ENCODE measurements at regions not wholly inside any gene's neighbourhood (a gene's known extent, or its start where the extent isn't known, plus 50 kb on each side); places are given as distances from the start of the nearest gene placed in this dataset.

- no peaks in the 10 kb centered on the region for H3K36me3 Mint-ChIP-seq
- ATAC-seq, result no peak
- H3K27me3 Mint-ChIP-seq, result no peaks in the 10 kb centered on the region
These were observed 196.0 kb upstream of the PSMD7 start for GRCh38 chr16:74100395-74101326.

GRCh38 chr16:74099530-74099929 is 197.1 kb upstream of the PSMD7 start:
- no peaks in the 10 kb centered on the region for H3K36me3 Mint-ChIP-seq

More at GRCh38 chr16:74100395-74101326, 196.0 kb upstream of the PSMD7 start:
- DNase-seq, result no peak
- Mint-ChIP-seq H3K27ac (no peak overlapping the region), H3K4me1 (no peaks in the 10 kb centered on the region), H3K4me3 (no peak overlapping the region), H3K9me3 (ENCODE audit: low read depth) (no peaks in the 10 kb centered on the region)
- CTCF ChIA-PET, result no interaction called here

GRCh38 chr16:74094962-74095361 is 201.7 kb upstream of the PSMD7 start:
- no peak for ATAC-seq
- H3K4me1 Mint-ChIP-seq, result no peaks in the 10 kb centered on the region
- no peak overlapping the region for H3K4me3 Mint-ChIP-seq
- no peaks in the 10 kb centered on the region for H3K9me3 Mint-ChIP-seq (ENCODE audit: low read depth)
- no peaks in the 10 kb centered on the region for H3K36me3 Mint-ChIP-seq
- no peak for DNase-seq
- no peak overlapping the region for H3K27ac Mint-ChIP-seq
- CTCF ChIA-PET, result no interaction called here
- H3K27me3 Mint-ChIP-seq, result no peaks in the 10 kb centered on the region

More at GRCh38 chr16:74099530-74099929, 197.1 kb upstream of the PSMD7 start:
- H3K4me3 Mint-ChIP-seq, result no peak overlapping the region
- CTCF ChIA-PET, result no interaction called here
- no peaks in the 10 kb centered on the region for H3K27me3 Mint-ChIP-seq
- H3K9me3 Mint-ChIP-seq (ENCODE audit: low read depth), result no peaks in the 10 kb centered on the region
- no peaks in the 10 kb centered on the region for H3K4me1 Mint-ChIP-seq
- ATAC-seq (no peak), DNase-seq (no peak)
- no peak overlapping the region for H3K27ac Mint-ChIP-seq

- CTCF ChIA-PET, result no interaction called here
- H3K27ac Mint-ChIP-seq, result no peak overlapping the region
- no peaks in the 10 kb centered on the region for H3K36me3 Mint-ChIP-seq
- no peak overlapping the region for H3K4me3 Mint-ChIP-seq
- H3K9me3 Mint-ChIP-seq (ENCODE audit: low read depth), result no peaks in the 10 kb centered on the region
- no peaks in the 10 kb centered on the region for H3K27me3 Mint-ChIP-seq
- ATAC-seq (no peak), DNase-seq (no peak)
- no peaks in the 10 kb centered on the region for H3K4me1 Mint-ChIP-seq
These were observed 202.1 kb upstream of the PSMD7 start for GRCh38 chr16:74094514-74094913.

GRCh38 chr16:74092336-74092735 is 204.3 kb upstream of the PSMD7 start:
- Mint-ChIP-seq H3K9me3 (ENCODE audit: low read depth) (no peaks in the 10 kb centered on the region), H3K27ac (no peak overlapping the region), H3K4me3 (no peak overlapping the region), H3K27me3 (no peaks in the 10 kb centered on the region), H3K36me3 (no peaks in the 10 kb centered on the region), H3K4me1 (no peaks in the 10 kb centered on the region)
- CTCF ChIA-PET, result interaction anchor here (0.7 kb wide), 1 partner anchor 15 kb away, joined by 3 read pairs; no protein-coding TSS in a partner anchor
- ATAC-seq (no peak), DNase-seq (no peak)

- CTCF ChIA-PET, result no interaction called here
- Mint-ChIP-seq H3K36me3 (no peaks in the 10 kb centered on the region), H3K4me3 (no peak overlapping the region), H3K4me1 (no peaks in the 10 kb centered on the region), H3K27me3 (no peaks in the 10 kb centered on the region), H3K27ac (no peak overlapping the region), H3K9me3 (ENCODE audit: low read depth) (no peaks in the 10 kb centered on the region)
- ATAC-seq (no peak), DNase-seq (no peak)
These were observed 205.7 kb upstream of the PSMD7 start for GRCh38 chr16:74090871-74091270.

GRCh38 chr16:74083541-74083940 is 213.1 kb upstream of the PSMD7 start:
- Mint-ChIP-seq H3K27ac (no peak overlapping the region), H3K4me1 (no peaks in the 10 kb centered on the region), H3K4me3 (no peak overlapping the region), H3K27me3 (no peaks in the 10 kb centered on the region), H3K9me3 (ENCODE audit: low read depth) (no peaks in the 10 kb centered on the region), H3K36me3 (no peaks in the 10 kb centered on the region)
- ATAC-seq (no peak), DNase-seq (no peak)
- CTCF ChIA-PET, result no interaction called here

GRCh38 chr16:74080311-74080710 is 216.3 kb upstream of the PSMD7 start:
- H3K36me3 Mint-ChIP-seq, result no peaks in the 10 kb centered on the region

GRCh38 chr16:74079232-74079586 is 217.4 kb upstream of the PSMD7 start:
- no peak overlapping the region for H3K27ac Mint-ChIP-seq
- peaks cover 7% of the 10 kb centered on the region for H3K9me3 Mint-ChIP-seq (ENCODE audit: low read depth)
- H3K36me3 Mint-ChIP-seq, result peaks cover under 1% of the 10 kb centered on the region
- H3K27me3 Mint-ChIP-seq, result no peaks in the 10 kb centered on the region
- CTCF ChIA-PET, result no interaction called here
- DNase-seq (no peak), ATAC-seq (no peak)
- no peaks in the 10 kb centered on the region for H3K4me1 Mint-ChIP-seq
- H3K4me3 Mint-ChIP-seq, result no peak overlapping the region

More at GRCh38 chr16:74080311-74080710, 216.3 kb upstream of the PSMD7 start:
- H3K27me3 Mint-ChIP-seq, result no peaks in the 10 kb centered on the region
- no peak overlapping the region for H3K27ac Mint-ChIP-seq
- no peak for ATAC-seq
- no peak for DNase-seq
- H3K9me3 Mint-ChIP-seq (ENCODE audit: low read depth), result peaks cover 4% of the 10 kb centered on the region
- CTCF ChIA-PET, result no interaction called here
- no peaks in the 10 kb centered on the region for H3K4me1 Mint-ChIP-seq
- H3K4me3 Mint-ChIP-seq, result no peak overlapping the region

- ATAC-seq (no peak), DNase-seq (no peak)
- H3K27ac Mint-ChIP-seq, result no peak overlapping the region
- H3K27me3 Mint-ChIP-seq, result no peaks in the 10 kb centered on the region
- CTCF ChIA-PET, result no interaction called here
- H3K36me3 Mint-ChIP-seq, result peaks cover 1% of the 10 kb centered on the region
- no peaks in the 10 kb centered on the region for H3K4me1 Mint-ChIP-seq
- no peak overlapping the region for H3K4me3 Mint-ChIP-seq
- peaks cover 8% of the 10 kb centered on the region for H3K9me3 Mint-ChIP-seq (ENCODE audit: low read depth)
These were observed 217.9 kb upstream of the PSMD7 start for GRCh38 chr16:74078511-74079231.

GRCh38 chr16:74076568-74076967 is 220.0 kb upstream of the PSMD7 start:
- CTCF ChIA-PET, result no interaction called here
- Mint-ChIP-seq H3K4me1 (no peaks in the 10 kb centered on the region), H3K9me3 (ENCODE audit: low read depth) (peaks cover 8% of the 10 kb centered on the region), H3K36me3 (peaks cover 1% of the 10 kb centered on the region), H3K27ac (no peak overlapping the region), H3K4me3 (no peak overlapping the region), H3K27me3 (no peaks in the 10 kb centered on the region)
- DNase-seq (no peak), ATAC-seq (no peak)

- DNase-seq, result no peak
- no peak for ATAC-seq
- no peaks in the 10 kb centered on the region for H3K27me3 Mint-ChIP-seq
- H3K36me3 Mint-ChIP-seq, result peaks cover 1% of the 10 kb centered on the region
- H3K9me3 Mint-ChIP-seq (ENCODE audit: low read depth), result peaks cover 8% of the 10 kb centered on the region
- no peak overlapping the region for H3K4me3 Mint-ChIP-seq
- CTCF ChIA-PET, result no interaction called here
- H3K27ac Mint-ChIP-seq, result no peak overlapping the region
- no peaks in the 10 kb centered on the region for H3K4me1 Mint-ChIP-seq
These were observed 221.2 kb upstream of the PSMD7 start for GRCh38 chr16:74075393-74075792.

GRCh38 chr16:74073456-74073855 is 223.2 kb upstream of the PSMD7 start:
- Mint-ChIP-seq H3K36me3 (peaks cover 1% of the 10 kb centered on the region), H3K9me3 (ENCODE audit: low read depth) (peaks cover 8% of the 10 kb centered on the region), H3K27ac (no peak overlapping the region), H3K4me1 (no peaks in the 10 kb centered on the region), H3K4me3 (no peak overlapping the region), H3K27me3 (no peaks in the 10 kb centered on the region)
- no peak for ATAC-seq
- CTCF ChIA-PET, result no interaction called here
- DNase-seq, result no peak

GRCh38 chr16:74071996-74072535 is 224.5 kb upstream of the PSMD7 start:
- H3K27me3 Mint-ChIP-seq, result no peaks in the 10 kb centered on the region
- DNase-seq, result no peak
- no peak overlapping the region for H3K4me3 Mint-ChIP-seq
- CTCF ChIA-PET, result no interaction called here
- ATAC-seq, result no peak
- H3K36me3 Mint-ChIP-seq, result peaks cover 1% of the 10 kb centered on the region
- H3K27ac Mint-ChIP-seq, result no peak overlapping the region
- H3K9me3 Mint-ChIP-seq (ENCODE audit: low read depth), result peaks cover 8% of the 10 kb centered on the region
- no peaks in the 10 kb centered on the region for H3K4me1 Mint-ChIP-seq
